HFF-Myc (cell line): ENCODE measurements at regions not wholly inside any gene's neighbourhood (a gene's known extent, or its start where the extent isn't known, plus 50 kb on each side); places are given as distances from the start of the nearest gene placed in this dataset.
"Not testable (repeated sequence)": the region's sequence is repeated elsewhere in the genome, so short reads cannot be mapped to it uniquely, and the experiment has no call there.

ENCODE experiments used
- DNase-seq: peaks from one replicate; pipeline ENCODE4 v3.0.0-alpha.2; 2011; ENCODE audit warnings: low read depth; ENCODE audit errors: extremely low read depth
- H3K4me3 ChIP-seq: replicated peaks from 2 replicates; pipeline ENCODE4 v1.5.1; 2011; ENCODE audit warnings: low read depth, mild to moderate bottlenecking, control low read depth, low read length
- TF ChIP-seq, protein P1 (sequence below): IDR thresholded peaks from 2 replicates; pipeline ENCODE4 v1.5.1; 2012; ENCODE audit warnings: mild to moderate bottlenecking, low read depth, low read length, control low read depth; ENCODE audit errors: missing control alignments

DNA sequence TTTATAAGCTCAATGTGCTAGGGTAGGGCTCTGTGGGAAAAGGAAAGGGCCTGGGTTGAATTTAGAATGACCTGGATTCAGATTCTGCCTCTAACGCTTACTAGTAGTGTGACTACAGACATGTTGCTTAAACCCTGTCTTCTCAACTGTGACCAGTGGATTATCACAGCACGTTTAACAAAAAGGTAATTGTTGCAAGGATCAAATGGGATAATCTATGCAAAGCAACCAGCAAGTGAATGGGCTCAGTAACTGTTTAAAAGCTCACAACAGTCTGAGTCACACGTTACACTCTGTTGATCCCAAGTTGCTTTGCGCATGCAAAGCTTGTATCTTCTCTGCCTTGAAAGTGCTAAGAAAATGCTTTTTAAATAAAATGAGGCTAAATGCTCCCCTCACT, 236.5 kb downstream of the IL20RB start:
- TF ChIP-seq, protein P1, sequence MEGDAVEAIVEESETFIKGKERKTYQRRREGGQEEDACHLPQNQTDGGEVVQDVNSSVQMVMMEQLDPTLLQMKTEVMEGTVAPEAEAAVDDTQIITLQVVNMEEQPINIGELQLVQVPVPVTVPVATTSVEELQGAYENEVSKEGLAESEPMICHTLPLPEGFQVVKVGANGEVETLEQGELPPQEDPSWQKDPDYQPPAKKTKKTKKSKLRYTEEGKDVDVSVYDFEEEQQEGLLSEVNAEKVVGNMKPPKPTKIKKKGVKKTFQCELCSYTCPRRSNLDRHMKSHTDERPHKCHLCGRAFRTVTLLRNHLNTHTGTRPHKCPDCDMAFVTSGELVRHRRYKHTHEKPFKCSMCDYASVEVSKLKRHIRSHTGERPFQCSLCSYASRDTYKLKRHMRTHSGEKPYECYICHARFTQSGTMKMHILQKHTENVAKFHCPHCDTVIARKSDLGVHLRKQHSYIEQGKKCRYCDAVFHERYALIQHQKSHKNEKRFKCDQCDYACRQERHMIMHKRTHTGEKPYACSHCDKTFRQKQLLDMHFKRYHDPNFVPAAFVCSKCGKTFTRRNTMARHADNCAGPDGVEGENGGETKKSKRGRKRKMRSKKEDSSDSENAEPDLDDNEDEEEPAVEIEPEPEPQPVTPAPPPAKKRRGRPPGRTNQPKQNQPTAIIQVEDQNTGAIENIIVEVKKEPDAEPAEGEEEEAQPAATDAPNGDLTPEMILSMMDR, result no peak
- no peak for DNase-seq
- H3K4me3 ChIP-seq, result no peak overlapping the region

DNA sequence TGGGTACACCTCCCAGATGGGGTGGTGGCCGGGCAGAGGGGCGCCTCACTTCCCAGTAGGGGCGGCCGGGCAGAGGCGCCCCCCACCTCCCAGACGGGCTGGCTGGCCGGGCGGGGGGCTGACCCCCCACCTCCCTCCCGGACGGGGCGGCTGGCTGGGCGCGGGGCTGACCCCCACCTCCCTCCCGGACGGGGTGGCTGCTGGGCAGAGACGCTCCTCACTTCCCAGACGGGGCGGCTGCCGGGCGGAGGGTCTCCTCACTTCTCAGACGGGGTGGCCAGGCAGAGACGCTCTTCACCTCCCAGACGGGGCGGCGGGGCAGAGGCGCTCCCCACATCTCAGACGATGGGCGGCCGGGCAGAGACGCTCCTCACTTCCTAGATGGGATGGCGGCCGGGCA, 240.6 kb downstream of the IL20RB start:
- H3K4me3 ChIP-seq, DNase-seq: not testable (repeated sequence)

DNA sequence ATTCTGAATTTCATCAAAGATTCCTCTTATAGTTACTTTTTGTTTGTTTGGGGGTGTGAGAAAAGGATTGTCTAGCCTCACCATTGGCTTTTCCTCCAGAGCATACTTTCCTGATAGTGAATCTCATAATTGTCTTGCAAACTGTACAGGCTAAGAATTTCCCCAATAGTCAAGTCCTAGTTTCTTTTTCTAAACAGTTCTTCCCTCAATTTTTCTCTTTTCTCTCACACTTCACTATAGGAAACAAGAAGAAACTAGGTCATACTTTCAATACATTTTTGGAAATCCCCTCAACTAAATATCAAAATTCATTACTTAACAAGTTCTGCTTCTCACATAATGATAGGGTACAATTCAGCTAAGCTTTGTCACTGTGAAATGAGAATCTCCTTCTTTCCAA, 241.9 kb downstream of the IL20RB start:
- TF ChIP-seq, protein P1, result no peak
- DNase-seq, result no peak
- H3K4me3 ChIP-seq, result no peak overlapping the region

DNA sequence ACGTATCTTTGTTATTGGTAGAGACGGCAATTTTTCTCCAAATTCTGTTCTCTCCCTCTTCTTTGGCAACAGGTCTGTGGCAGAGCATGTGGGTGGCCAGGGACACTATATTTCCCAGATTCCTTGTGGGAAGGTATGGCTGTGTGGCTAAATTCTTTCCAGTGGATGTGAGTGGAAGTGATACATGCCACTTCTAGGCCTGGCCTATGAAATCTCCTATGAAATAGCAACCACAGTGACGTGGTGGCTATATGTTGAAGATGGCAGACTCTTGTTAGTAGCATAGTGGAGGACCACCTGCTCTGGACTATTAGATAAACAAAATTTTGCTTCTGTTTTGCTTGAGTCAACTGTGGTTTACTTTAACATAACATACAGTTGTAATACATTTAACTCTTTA, 243.3 kb downstream of the IL20RB start:
- TF ChIP-seq, protein P1, result no peak
- DNase-seq, result no peak
- no peak overlapping the region for H3K4me3 ChIP-seq

DNA sequence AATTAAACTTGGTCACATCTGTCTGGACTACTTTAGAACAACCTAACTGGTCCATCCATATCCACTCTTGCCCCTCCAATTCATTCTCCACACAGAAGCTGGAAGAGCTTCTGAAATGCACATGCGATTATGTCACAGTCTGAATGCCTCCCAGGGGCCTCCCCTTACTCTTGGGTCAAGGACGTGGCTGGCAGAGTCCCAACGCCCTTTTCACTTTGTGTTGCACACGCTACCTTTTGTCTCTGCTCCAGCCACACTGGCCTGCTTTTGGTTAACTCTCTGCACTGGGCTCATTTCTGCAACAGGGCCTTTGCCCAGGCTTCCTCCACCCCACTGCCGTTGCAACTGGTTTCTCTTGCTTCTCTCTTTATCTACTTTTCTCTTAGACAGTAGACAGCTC, 245.2 kb downstream of the IL20RB start:
- TF ChIP-seq, protein P1, result no peak
- DNase-seq, result no peak

DNA sequence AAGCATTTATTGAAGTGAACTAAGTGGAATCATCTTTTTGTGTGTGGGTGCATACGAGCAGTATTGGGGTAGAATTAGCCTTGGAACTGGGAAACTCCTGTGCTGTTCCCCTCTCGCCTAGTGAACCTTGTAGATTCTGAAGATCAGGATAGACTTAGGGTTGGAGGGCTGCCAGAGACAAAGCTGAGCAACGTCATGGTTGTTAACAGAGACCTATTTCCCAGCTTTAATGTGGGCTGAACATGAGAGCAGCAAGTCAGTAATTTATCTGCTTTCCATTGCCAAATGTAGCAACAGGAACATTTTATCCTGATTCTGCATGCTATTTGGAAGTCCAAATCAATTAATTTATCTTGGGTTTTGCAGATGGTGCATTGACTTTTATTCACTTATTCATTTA, 246.6 kb downstream of the IL20RB start:
- TF ChIP-seq, protein P1, result no peak
- no peak overlapping the region for H3K4me3 ChIP-seq

More for the DNA sequence above, 245.2 kb downstream of the IL20RB start:
- no peak overlapping the region for H3K4me3 ChIP-seq

DNA sequence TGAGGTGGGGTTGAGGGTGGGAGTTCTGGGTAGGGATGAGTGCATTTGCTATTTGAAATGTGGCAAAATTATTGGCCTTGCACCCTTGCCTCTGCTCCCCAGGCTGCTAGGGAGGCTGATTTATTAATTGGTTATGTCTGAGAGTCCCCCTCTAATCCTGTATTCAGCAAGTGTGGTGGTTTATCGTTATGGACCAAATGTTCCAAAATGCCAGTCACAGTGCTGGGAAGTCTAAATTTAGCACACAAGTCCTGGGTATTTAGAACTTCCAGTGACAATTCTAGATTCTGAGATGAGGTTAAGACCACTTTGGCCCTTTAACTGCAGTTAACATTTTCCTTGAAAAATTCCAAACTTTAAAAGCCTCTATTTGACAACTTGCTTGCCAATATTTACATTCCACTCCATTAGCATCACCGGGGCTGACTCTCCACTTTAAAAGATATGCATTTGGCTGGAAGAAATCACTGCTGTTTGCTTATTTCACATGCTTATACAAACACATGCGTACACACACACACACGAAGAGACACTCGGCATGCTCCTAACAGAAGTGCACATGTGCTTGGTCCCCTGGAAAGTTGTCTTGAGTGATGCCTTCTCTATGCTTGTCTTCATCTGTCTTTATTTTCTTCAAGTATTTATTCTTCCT, 247.7 kb downstream of the IL20RB start:
- TF ChIP-seq, protein P1, result no peak
- no peak for DNase-seq
- no peak overlapping the region for H3K4me3 ChIP-seq

More for the DNA sequence above, 246.6 kb downstream of the IL20RB start:
- DNase-seq, result no peak
